H9 (cell line): ENCODE measurements at regions not wholly inside any gene's neighbourhood (a gene's known extent, or its start where the extent isn't known, plus 50 kb on each side); places are given as distances from the start of the nearest gene placed in this dataset.
A peak's percentile ranks its signal among the peaks of the same experiment; 100 is the strongest.
"Not testable (repeated sequence)": the region's sequence is repeated elsewhere in the genome, so short reads cannot be mapped to it uniquely, and the experiment has no call there.

ENCODE experiments used
- DNase-seq: peaks from one replicate; pipeline ENCODE4 v3.0.0-alpha.2; 2017
- H2AFZ ChIP-seq: one replicate; pipeline ENCODE4 v1.6.1; 2013; ENCODE audit warnings: mild to moderate bottlenecking, low read length, control low read depth, moderate library complexity
- H2AK5ac ChIP-seq: 2 replicates; pipeline ENCODE4 v1.6.1; 2013; ENCODE audit warnings: low read length, control low read depth, mixed read lengths; ENCODE audit not compliant: insufficient read length
- H2BK120ac ChIP-seq: one replicate; pipeline ENCODE4 v1.6.1; 2013; ENCODE audit warnings: low read depth, mild to moderate bottlenecking, low read length, control low read depth, inconsistent platforms; ENCODE audit not compliant: poor library complexity, severe bottlenecking
- H2BK12ac ChIP-seq: 2 replicates; pipeline ENCODE4 v1.6.1; 2013; ENCODE audit warnings: low read length, control low read depth, mixed read lengths, low read depth; ENCODE audit not compliant: insufficient read length
- H2BK15ac ChIP-seq: 2 replicates; pipeline ENCODE4 v1.6.1; 2013; ENCODE audit warnings: low read depth, low read length, control low read depth
- H2BK20ac ChIP-seq: one replicate; pipeline ENCODE4 v1.6.1; 2013; ENCODE audit warnings: low read depth, mild to moderate bottlenecking, low read length, control low read depth, inconsistent platforms; ENCODE audit not compliant: poor library complexity, severe bottlenecking
- H2BK5ac ChIP-seq: 2 replicates; pipeline ENCODE4 v1.6.1; 2013; ENCODE audit warnings: low read length, control low read depth, mixed read lengths; ENCODE audit not compliant: insufficient read length
- H3K14ac ChIP-seq: 2 replicates; pipeline ENCODE4 v1.6.1; 2013; ENCODE audit warnings: low read length, control low read depth; ENCODE audit not compliant: insufficient read depth
- H3K18ac ChIP-seq: 2 replicates; pipeline ENCODE4 v1.6.1; 2013; ENCODE audit warnings: low read depth, mild to moderate bottlenecking, mixed read lengths, low read length, control low read depth; ENCODE audit not compliant: insufficient read length
- H3K23ac ChIP-seq: 2 replicates; pipeline ENCODE4 v1.6.1; 2013; ENCODE audit warnings: low read length, control low read depth, mixed read lengths, low read depth; ENCODE audit not compliant: insufficient read length
- H3K23me2 ChIP-seq: 2 replicates; pipeline ENCODE4 v1.6.1; 2013; ENCODE audit warnings: low read depth, mild to moderate bottlenecking, mixed read lengths, low read length, control low read depth; ENCODE audit not compliant: insufficient read length, poor library complexity, severe bottlenecking
- H3K27ac ChIP-seq: 2 replicates; pipeline ENCODE4 v1.5.1; 2013; ENCODE audit warnings: low read length, control low read depth, mixed read lengths, low read depth; ENCODE audit not compliant: insufficient read length
- H3K27me3 ChIP-seq: 2 replicates; pipeline ENCODE4 v1.6.1; 2013; ENCODE audit warnings: low read length, control low read depth, inconsistent platforms; ENCODE audit not compliant: insufficient read depth
- H3K4ac ChIP-seq: 2 replicates; pipeline ENCODE4 v1.6.1; 2013; ENCODE audit warnings: low read depth, mild to moderate bottlenecking, control low read depth, inconsistent platforms, low read length, moderate library complexity
- H3K4me1 ChIP-seq: 2 replicates; pipeline ENCODE4 v1.6.1; 2013; ENCODE audit warnings: low read length, control low read depth, inconsistent platforms; ENCODE audit not compliant: insufficient read depth
- H3K4me2 ChIP-seq: 2 replicates; pipeline ENCODE4 v1.6.1; 2013; ENCODE audit warnings: low read length, control low read depth, mixed read lengths; ENCODE audit not compliant: insufficient read length, insufficient read depth
- H3K56ac ChIP-seq: 2 replicates; pipeline ENCODE4 v1.6.1; 2013; ENCODE audit warnings: low read depth, mild to moderate bottlenecking, mixed read lengths, low read length, control low read depth; ENCODE audit not compliant: insufficient read length
- H3K79me1 ChIP-seq: 2 replicates; pipeline ENCODE4 v1.6.1; 2013; ENCODE audit warnings: low read depth, mild to moderate bottlenecking, moderate library complexity, low read length, control low read depth, inconsistent platforms; ENCODE audit not compliant: insufficient read depth, poor library complexity, severe bottlenecking
- H3K79me2 ChIP-seq: 2 replicates; pipeline ENCODE4 v1.6.1; 2013; ENCODE audit warnings: low read length, control low read depth, inconsistent platforms; ENCODE audit not compliant: insufficient read depth
- H3K9ac ChIP-seq: 2 replicates; pipeline ENCODE4 v1.6.1; 2013; ENCODE audit warnings: low read length, control low read depth, mixed read lengths; ENCODE audit not compliant: insufficient read length; ENCODE audit errors: extremely low read depth
- H3K9me3 ChIP-seq: one replicate; pipeline ENCODE4 v1.6.1; 2013; ENCODE audit warnings: low read depth, low read length, inconsistent platforms; ENCODE audit not compliant: control insufficient read depth
- H3T11ph ChIP-seq: one replicate; pipeline ENCODE4 v1.6.1; 2013; ENCODE audit warnings: mild to moderate bottlenecking, low read length, control low read depth, inconsistent platforms
- H4K20me1 ChIP-seq: one replicate; pipeline ENCODE4 v1.6.1; 2013; ENCODE audit not compliant: control insufficient read depth, insufficient read length, insufficient read depth
- H4K5ac ChIP-seq: 2 replicates; pipeline ENCODE4 v1.6.1; 2013; ENCODE audit warnings: low read depth, mild to moderate bottlenecking, mixed read lengths, low read length, control low read depth; ENCODE audit not compliant: insufficient read length
- H4K8ac ChIP-seq: replicated peaks from 2 replicates; pipeline ENCODE4 v1.6.1; 2013; ENCODE audit warnings: low read length, control low read depth, mixed read lengths, low read depth; ENCODE audit not compliant: insufficient read length
- H4K91ac ChIP-seq: 2 replicates; pipeline ENCODE4 v1.6.1; 2013; ENCODE audit warnings: low read depth, mild to moderate bottlenecking, moderate library complexity, mixed read lengths, low read length, control low read depth; ENCODE audit not compliant: insufficient read length
- H3K27ac Mint-ChIP-seq, 3 experiments: 2 replicates in 2 of 3; 3 replicates in 1 of 3; pipeline ENCODE4 v1.8.0; 2020 to 2021; ENCODE audit warnings: mixed read lengths in 3 of 3, mild to moderate bottlenecking in 1 of 3, moderate library complexity in 1 of 3
- H3K27me3 Mint-ChIP-seq: 2 replicates; pipeline ENCODE4 v1.8.0; 2021; ENCODE audit warnings: low read depth, mild to moderate bottlenecking, moderate library complexity, mixed read lengths
- H3K36me3 Mint-ChIP-seq, 3 experiments: 2 replicates in 2 of 3; 3 replicates in 1 of 3; pipeline ENCODE4 v1.8.0; 2020 to 2021; ENCODE audit warnings: low read depth in 3 of 3, mixed read lengths in 3 of 3; ENCODE audit not compliant: insufficient read depth in 1 of 3
- H3K4me1 Mint-ChIP-seq, 2 experiments: 2 replicates each; pipeline ENCODE4 v1.8.0; 2020; ENCODE audit warnings: mixed read lengths in 2 of 2
- H3K4me3 Mint-ChIP-seq, 2 experiments: 2 replicates in 1 of 2; 3 replicates in 1 of 2; pipeline ENCODE4 v1.8.0; 2020 to 2021; ENCODE audit warnings: mild to moderate bottlenecking in 2 of 2, mixed read lengths in 2 of 2, moderate library complexity in 1 of 2
- H3K9me3 Mint-ChIP-seq, 2 experiments: 2 replicates in 1 of 2; 3 replicates in 1 of 2; pipeline ENCODE4 v1.8.0; 2020; ENCODE audit warnings: mild to moderate bottlenecking in 2 of 2, mixed read lengths in 2 of 2, moderate library complexity in 1 of 2
- WGBS: extraction: QIAGEN DNeasy Blood & Tissue Kit; methylation state at CpG from one replicate; pipeline ENCODE4 v1.1.7; 2013; ENCODE audit warnings: missing lambda C conversion rate, low lambda C conversion rate, mixed read lengths; ENCODE audit not compliant: insufficient read length; ENCODE audit errors: extremely low coverage; 5-methylcytosine and 5-hydroxymethylcytosine counted together

DNA sequence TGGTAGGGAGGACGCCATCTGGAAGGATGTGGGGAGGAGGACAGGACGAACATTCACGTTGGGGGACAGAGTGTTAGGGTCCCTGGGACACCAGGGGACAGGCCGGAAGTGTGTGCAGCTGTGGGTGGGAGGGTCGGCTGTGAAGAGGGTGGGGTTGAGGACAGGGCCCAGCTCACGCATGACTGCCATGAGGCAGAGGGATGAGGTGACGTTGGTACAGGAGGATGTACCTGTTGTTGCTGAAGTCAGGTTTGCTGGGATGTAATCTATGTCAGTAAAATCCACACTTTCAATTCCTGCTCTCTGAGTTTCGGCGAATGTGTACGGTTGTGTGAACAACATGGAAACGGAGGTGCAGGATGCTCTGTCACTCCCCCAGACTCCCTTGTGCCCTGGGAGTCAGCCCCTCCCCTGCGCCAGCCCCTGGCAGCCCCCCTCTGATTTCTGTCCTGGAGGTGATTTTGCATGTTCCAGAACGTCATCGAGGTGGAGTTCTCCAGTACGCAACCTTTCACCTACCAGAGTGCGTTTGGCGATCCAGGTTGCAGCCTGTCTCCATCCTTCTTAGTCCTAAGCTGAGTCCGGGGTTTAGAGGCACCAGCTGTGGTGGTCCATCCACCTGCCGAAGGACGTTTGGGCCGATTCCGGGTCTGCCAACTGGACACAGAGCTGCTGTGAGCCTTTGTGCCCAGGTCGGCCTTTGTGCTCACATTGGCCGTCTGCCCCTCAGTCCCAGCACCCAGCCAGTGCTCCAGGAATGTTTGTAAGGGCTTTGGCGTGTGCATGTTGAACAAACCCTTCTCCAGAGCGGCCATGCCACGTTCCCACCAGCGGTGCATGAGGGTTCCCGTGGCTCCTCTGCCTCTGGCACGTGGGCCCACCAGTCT lies 203.2 kb downstream of the NPIPB11 start:
- H3K23me2 ChIP-seq, H3K18ac ChIP-seq, H3K56ac ChIP-seq, H4K20me1 ChIP-seq, H3K4ac ChIP-seq, H2AK5ac ChIP-seq, H2BK15ac ChIP-seq, H3K4me1 ChIP-seq, H3T11ph ChIP-seq, H3K9me3 ChIP-seq, H2BK120ac ChIP-seq, H3K36me3 Mint-ChIP-seq, H4K5ac ChIP-seq, H3K79me2 ChIP-seq, H2BK12ac ChIP-seq, H3K27ac Mint-ChIP-seq, H3K27ac ChIP-seq, H3K27me3 ChIP-seq, H2BK20ac ChIP-seq, H2BK5ac ChIP-seq, H3K23ac ChIP-seq, H3K9ac ChIP-seq, H3K4me2 ChIP-seq, H4K91ac ChIP-seq, H4K8ac ChIP-seq, H3K79me1 ChIP-seq, H2AFZ ChIP-seq: not testable (repeated sequence)
- peaks cover 14 to 20% of the 10 kb centered on the region in 2 experiments for H3K4me1 Mint-ChIP-seq
- no CpG with 5 or more reads among the region's 30 CpGs for WGBS
- peaks cover 9 to 11% of the 10 kb centered on the region in 2 experiments for H3K9me3 Mint-ChIP-seq
- H3K4me3 Mint-ChIP-seq = peak overlapping the region in 1 of 2 experiments; percentile 26; a peak in 1 of 5 replicates
- peak overlapping the region; percentile 65; the same call in 1 of the 2 replicates for H3K14ac ChIP-seq
- peaks cover 56% of the 10 kb centered on the region for H3K27me3 Mint-ChIP-seq
- peak; percentile 4 for DNase-seq

GRCh38 chr16:29202642-29203041 lies 203.9 kb downstream of the NPIPB11 start:
- not testable (repeated sequence) for H3K27me3 ChIP-seq, H3K14ac ChIP-seq, H3T11ph ChIP-seq, H2BK12ac ChIP-seq, DNase-seq, H3K4ac ChIP-seq, H3K9ac ChIP-seq, H3K18ac ChIP-seq, H2AFZ ChIP-seq, H3K23me2 ChIP-seq, H3K27ac ChIP-seq, H4K8ac ChIP-seq, H2BK15ac ChIP-seq, H4K91ac ChIP-seq, H3K23ac ChIP-seq, H3K27ac Mint-ChIP-seq, H2BK20ac ChIP-seq, H4K5ac ChIP-seq, H3K56ac ChIP-seq, H3K36me3 Mint-ChIP-seq, H3K4me2 ChIP-seq, H4K20me1 ChIP-seq, H3K9me3 ChIP-seq, H2BK5ac ChIP-seq, H3K4me1 ChIP-seq, H3K79me1 ChIP-seq, H2AK5ac ChIP-seq, H2BK120ac ChIP-seq, H3K79me2 ChIP-seq
- H3K9me3 Mint-ChIP-seq = peaks cover 9 to 12% of the 10 kb centered on the region in 2 experiments
- peaks cover 14 to 20% of the 10 kb centered on the region in 2 experiments for H3K4me1 Mint-ChIP-seq
- peaks cover 56% of the 10 kb centered on the region for H3K27me3 Mint-ChIP-seq
- H3K4me3 Mint-ChIP-seq = peak overlapping the region in 1 of 2 experiments; percentile 26; a peak in 1 of 5 replicates
- WGBS = no CpG with 5 or more reads among the region's 10 CpGs
